ENCODE measurements at regions not wholly inside any gene's neighbourhood (a gene's known extent, or its start where the extent isn't known, plus 50 kb on each side); places are given as distances from the start of the nearest gene placed in this dataset.
A peak's percentile ranks its signal among the peaks of the same experiment; 100 is the strongest.
"Not testable (repeated sequence)": the region's sequence is repeated elsewhere in the genome, so short reads cannot be mapped to it uniquely, and the experiment has no call there.

DNA sequence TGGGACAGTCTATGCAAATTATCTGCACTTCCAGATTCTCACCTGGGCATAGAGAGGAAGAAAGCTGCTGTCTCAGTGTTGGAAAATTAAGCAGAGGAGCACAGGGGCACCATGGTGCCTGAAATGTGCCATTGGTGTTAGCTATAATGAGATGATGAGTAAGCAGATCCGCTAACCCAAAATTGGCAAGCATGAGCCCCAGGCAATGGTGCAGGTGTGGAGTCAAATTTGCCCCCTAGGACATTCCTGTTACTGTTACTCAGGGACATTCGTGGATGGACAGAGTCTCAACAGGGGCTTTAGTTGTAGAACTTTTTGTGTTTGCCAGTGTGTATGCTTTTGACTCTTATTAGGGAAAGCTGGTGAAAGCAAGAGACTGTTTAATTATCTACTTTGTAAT lies 385.2 kb upstream of the KLF6 start:
- DNase-seq (ENCODE audit: low read depth in 2 of 2): no peak

DNA sequence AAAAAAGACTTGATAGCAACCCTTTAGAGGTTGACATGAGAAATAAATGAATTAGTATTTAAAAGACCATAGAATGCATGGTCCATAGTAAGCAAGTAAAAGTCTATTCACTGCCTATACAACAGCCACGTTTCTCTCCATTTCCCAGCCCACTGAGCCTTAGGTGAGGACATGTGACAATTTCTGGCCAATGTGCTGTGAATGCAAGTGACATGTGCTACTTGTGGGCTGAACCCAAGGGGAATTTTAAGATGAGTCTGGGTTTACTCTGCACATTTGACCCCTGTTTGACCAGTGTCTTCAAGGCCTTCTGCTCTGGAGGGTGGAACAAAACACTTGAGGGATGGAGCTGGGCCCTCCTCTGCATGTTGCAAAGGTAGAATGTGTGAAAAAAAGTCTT lies 384.4 kb upstream of the KLF6 start:
- DNase-seq (ENCODE audit: low read depth in 2 of 2): no peak

DNA sequence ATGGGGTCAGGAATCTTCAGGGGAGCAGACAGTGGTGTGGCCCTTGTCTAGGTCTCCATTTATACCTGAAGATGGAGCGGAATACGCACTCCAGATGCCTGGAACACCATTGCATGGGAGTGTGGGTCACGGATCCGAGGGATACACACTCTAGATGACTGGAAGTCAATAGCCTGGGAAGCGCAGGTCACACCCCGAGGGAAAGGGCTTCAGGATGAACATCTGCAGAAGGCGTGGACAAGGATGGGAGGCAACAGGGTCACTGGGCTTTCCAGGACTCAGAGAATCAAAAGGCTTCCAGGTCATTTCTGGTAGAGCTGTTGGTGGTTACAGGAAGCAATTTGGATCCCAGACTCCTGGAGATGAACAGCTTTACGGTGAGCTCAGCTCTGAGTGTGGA lies 382.2 kb upstream of the KLF6 start:
- DNase-seq (ENCODE audit: low read depth in 2 of 2): no peak

GRCh38 chr10:4162571-4163286 lies 377.7 kb upstream of the KLF6 start:
- DNase-seq (ENCODE audit: low read depth in 2 of 2): no peak

DNA sequence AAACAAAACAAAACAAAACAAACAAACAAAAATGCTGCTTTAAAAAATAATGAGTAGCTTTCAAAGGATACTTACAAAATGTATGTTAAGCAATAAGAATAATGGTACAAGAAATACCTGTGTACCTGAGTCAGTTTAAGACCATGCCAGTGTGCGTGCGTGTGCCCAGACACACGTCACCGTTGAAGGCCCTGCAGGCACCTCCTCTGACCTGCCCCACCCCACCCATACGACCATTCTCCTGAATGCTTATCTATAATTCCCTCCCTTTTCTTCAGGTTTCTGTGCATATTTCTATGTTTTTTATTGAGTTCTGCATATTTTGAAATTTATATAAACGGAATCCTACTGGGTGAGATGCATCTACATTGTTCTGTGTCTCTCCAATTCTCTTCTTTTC lies 374.2 kb upstream of the KLF6 start:
- no peak for DNase-seq (ENCODE audit: low read depth in 2 of 2)

DNA sequence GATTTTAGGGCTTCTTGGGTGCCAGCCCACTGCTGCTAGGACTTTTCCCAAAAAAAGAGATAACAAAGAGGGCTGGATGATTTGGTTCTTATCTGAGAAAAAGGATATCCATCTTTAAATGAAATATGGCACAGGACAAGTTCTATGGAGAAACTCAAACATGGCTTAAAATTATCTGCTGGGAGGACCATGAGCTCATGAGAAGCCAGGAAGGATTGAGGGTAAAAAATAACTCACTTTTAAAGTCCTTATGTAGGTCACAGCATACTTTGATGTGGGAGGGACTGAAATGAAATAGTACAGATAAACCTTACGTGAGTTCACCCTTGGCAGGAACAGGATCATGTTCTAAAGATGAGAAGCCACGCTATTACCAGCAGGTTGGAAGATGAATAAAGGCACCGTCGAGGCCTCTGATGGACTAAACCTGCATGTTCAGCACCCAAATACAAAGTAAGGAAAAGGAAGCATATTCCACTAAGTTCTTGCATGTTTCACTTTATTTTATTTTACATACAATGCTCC lies 369.2 kb upstream of the KLF6 start:
- no peak for DNase-seq (ENCODE audit: low read depth in 2 of 2)

DNA sequence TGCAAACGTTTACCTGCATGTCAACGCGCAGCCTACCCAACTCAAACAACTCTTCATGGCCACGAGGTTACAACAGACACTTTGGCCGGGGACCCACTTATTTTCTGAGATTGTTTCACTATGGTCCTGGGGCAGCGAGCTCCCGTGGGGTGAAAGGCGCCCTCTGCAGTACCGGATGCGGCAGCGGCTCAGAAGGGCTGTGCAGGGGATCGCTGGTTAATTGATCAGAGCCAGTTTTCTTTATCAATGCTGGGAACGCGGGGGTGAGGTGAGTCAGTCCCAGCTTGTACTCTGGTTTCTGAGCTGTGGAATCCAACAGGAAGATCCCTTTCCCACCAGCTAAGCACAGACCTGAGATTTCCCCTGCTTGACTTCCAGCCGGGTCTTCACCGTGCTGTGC lies 366.5 kb upstream of the KLF6 start:
- no peak for DNase-seq (ENCODE audit: low read depth in 2 of 2)

- no peak for DNase-seq (ENCODE audit: low read depth in 2 of 2)
Observed at GRCh38 chr10:4150676-4151075, 365.7 kb upstream of the KLF6 start.

- not testable (repeated sequence) for DNase-seq (ENCODE audit: low read depth in 2 of 2)
Observed at GRCh38 chr10:4149460-4149859, 364.5 kb upstream of the KLF6 start.

DNA sequence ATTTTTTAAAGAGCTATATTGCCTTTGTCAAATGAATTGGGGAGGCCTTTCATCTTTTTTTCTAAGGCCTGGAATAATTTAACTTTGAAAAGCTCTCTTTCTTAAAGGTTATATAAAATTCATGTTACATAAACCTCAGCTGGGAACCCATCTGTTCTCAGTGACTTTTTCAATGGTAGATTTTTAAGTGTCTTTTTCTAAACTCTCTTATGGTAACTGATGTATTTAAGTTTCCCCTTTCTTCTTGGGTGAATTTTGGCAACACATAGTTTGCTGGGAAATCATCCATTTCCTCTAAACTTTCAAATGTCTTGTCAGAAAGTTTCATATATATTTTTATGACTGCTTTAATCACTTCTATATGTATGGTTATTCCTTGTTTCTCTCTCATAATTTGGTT lies 362.2 kb upstream of the KLF6 start:
- DNase-seq (ENCODE audit: low read depth in 2 of 2): no peak

DNA sequence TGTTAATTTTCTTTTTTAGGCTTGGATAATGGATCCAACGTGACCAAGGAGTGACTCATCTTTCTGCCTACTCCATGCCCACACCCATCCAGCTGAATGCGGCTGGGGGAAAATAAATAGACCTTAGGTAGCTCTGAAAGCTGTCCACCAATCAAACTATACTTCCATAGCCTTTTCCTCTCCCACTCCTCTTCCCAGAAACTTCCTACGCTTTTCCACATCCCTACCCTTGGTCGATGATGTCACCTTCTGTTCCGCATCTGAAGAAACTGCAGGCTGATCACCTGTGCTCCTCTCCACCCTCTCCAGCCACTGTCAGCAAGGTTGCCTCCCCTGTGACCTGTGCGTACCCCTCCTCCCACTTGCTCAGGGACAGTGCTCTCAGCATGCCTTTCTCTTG lies 359.8 kb upstream of the KLF6 start:
- DNase-seq (ENCODE audit: low read depth in 2 of 2): no peak

GRCh38 chr10:4141471-4141870 lies 356.5 kb upstream of the KLF6 start:
- no peak for DNase-seq (ENCODE audit: low read depth in 2 of 2)

DNA sequence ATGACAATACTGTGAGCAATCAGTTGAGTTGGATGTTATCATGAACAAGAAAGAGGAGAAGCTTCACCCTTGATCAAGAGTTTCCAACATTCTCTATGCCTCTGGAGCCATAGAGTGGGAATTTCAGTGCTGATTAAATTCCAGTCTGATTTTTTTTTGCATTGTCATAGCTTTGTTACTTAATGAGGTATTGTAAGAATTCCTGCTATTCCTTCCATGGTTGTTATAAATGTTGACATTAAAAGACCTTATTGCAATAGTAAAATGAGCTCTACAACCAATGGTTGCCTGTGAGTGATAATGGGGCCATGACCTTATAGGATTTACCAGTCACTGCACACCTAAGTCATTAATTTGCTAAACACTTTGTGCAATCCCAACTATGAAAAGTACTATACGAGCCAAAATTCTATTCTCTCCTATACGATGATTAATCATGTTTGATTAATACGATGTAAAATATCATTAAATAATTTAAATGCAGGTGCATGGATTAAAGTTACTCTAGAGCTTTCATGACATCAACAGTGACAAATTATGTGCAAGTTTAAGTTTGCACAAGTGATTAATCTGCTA lies 353.2 kb upstream of the KLF6 start:
- DNase-seq (ENCODE audit: low read depth in 2 of 2): no peak

DNA sequence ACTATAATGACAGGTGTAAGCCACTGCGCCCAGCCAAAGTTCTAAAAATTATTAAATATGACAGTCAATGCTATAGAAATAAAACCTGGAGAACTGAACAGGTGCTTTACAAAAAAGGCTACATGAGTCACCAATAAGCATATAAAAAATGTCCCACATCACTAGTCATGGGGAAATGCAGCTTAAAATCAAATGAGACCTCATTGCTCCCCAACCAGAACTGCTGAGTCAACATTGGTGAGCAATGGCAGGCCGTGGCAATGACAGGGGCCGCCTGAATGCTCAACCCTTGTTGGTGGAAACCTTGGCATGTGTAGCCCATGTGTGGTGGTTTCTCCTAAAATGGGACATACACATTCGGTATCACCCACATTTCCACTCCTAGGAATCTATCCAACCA lies 352.3 kb upstream of the KLF6 start:
- no peak for DNase-seq (ENCODE audit: low read depth in 2 of 2)

DNA sequence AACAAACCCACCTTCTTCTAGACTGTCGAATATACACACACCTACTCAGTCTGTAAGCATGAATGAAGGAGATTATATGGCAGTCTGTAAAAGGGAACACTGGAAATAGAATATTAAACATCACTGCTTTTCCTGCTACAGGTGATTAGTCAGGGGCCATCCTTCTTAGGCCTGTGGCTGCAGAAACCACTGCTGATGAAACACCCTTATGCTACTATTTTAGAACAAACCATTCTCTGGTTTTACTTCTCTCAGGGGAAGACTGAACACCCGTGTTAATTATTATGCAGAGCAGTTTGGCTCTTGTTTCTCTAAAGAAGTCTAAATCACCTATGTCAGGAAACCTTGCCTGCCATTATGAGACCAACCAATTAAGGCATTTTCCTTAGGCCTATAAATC lies 351.1 kb upstream of the KLF6 start:
- no peak for DNase-seq (ENCODE audit: low read depth in 2 of 2)

DNA sequence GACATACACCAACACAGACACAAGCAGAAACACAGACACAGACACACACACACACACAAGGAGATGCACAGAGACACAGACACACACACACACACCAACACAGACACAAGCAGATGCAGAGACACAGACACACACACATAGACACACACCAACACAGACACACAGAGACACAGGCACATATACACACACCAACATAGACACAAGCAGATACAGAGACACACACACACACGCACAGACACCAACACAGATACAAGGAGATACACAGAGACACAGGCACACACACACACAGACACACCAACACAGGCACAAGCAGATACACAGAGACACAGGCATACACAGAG lies 347.2 kb upstream of the KLF6 start:
- DNase-seq (ENCODE audit: low read depth in 2 of 2): no peak

DNA sequence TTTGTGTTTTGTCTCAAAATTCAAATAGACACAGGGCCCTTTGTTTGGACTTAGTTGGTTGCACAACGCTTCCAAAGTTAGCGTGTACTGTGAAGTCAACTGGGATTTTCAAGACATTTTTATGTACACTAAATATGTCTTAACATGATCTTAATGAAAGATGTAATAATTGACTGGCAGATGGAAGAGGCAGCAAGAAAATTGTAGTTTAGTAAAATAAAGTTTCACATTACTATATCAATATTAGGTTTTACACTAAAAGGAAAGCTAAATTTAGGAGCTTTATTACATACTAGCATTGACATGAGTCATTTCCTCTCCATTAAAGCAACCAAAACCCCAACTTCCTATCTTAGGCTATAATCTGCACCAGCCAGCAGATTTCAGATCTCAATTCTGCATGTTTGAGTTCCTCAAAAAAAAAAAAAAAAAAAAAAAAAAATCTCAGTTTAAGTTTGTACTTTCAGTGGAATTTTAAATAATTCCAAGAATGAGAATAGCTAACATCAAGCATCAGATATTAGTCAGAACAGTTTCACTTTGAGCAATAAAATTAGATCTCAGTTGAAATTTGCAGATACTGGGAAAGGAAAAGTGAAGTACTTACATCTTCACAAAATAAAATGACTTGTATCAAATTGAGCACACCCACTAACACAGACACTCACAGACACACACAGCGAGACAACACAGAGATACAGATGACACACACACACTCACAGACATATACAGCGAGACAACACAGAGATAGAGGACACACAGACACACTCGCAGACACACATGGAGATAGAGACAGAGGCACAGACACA lies 346.6 kb upstream of the KLF6 start:
- DNase-seq (ENCODE audit: low read depth in 2 of 2): peak in 1 of 2 experiments; percentile 17

DNA sequence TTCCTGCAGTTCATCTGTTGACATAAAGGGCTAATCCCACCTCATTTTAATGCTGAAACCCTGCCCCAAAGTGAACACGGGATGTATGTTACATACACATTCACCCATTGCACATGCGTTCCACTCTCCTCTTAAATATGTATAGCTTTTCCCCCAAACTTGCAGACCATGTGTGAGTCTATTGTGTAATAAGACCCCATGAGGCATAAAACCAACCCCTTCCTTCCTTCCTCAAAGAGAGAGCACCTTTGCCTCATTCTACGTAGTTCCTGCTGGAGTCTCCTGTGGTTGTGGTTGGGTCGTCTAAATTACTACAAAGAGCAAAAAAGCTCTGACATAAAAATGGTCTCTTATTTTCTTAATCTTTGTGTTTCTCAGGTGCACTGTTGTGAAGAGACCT lies 345.7 kb upstream of the KLF6 start:
- DNase-seq (ENCODE audit: low read depth in 2 of 2): no peak

DNA sequence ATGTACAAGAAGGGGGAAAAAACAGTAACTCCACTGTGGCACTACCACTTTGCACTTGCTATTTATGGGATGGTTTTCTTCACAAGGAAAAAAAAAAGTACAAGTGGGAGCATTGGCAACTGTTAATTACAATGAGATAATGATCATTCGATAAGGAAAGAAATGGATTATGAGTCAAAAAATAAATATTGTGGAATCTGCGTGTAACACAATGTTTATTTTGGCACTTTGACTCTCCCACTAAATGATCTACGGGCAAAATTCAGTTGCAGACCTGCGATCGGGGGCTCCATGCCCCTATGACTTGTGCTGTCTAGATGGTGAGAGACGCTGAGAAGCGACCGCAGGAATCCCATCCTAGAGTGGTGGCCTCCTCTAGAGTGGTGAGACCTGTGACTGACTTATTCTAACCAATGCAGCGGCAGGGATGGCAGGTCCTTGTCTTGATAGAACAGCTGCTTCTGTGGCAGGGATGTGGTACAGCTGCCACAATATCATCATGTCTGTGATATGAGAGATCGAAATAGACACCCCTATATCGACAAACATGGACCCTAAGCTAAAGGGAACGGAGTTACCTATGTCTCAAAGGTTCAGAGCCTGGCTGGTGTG lies 345.0 kb upstream of the KLF6 start:
- no peak for DNase-seq (ENCODE audit: low read depth in 2 of 2)

- DNase-seq (ENCODE audit: low read depth in 2 of 2): no peak
Observed at GRCh38 chr10:4127518-4128315, 342.7 kb upstream of the KLF6 start.

DNA sequence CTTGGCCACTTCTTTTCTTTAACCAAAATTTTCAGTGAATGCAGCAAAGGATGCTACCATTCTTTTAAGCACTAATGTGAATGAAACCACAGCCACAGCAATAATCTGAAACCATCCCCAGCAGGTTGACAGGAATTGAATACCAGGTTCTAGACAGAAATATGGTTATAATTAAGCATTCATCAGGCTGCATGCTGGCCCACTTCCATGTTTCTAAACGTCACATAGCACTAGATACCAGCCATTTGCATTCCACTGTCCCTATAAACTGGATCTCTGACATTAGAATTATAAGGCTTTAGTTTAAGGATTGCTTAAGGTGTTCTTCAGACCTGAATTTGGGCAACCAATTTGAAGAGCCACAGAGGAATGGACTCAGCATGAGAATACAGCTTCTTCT lies 340.8 kb upstream of the KLF6 start:
- no peak for DNase-seq (ENCODE audit: low read depth in 2 of 2)
